ENCODE measurements at regions not wholly inside any gene's neighbourhood (a gene's known extent, or its start where the extent isn't known, plus 50 kb on each side); places are given as distances from the start of the nearest gene placed in this dataset.

DNA sequence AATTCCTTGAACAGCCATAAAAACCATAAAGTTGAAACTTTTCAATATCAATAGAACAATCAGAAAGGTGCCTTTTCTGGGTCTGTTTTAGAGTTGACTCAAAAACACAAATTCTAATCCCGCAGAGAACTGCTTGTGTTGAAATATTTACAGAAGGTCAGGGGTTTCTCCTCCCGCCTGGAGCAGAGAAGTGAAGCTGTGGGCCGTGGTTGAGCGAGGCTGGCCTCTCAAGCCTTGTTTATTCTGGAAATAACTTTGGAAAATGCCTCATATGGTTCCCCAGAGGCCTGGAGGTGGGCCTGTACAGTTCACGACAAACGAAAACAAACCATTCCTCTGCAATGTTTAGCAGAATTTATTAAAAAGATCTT lies 90.8 kb upstream of the ERRFI1 start:
- Mint-ChIP-seq H3K4me1 (peaks cover 0 to 10% (median 0%) of the 10 kb centered on the region in 3 donors), H3K36me3 (no peaks in the 10 kb centered on the region), H3K4me3 (no peak overlapping the region), H3K27ac (no peak overlapping the region), H3K27me3 (peaks cover 20 to 39% (median 36%) of the 10 kb centered on the region in 3 donors), H3K9me3 (peaks cover 0 to 2% (median 0%) of the 10 kb centered on the region in 7 donors)
- DNase-seq (no peak), ATAC-seq (ENCODE audit: low read depth in 2 of 2) (no peak)

DNA sequence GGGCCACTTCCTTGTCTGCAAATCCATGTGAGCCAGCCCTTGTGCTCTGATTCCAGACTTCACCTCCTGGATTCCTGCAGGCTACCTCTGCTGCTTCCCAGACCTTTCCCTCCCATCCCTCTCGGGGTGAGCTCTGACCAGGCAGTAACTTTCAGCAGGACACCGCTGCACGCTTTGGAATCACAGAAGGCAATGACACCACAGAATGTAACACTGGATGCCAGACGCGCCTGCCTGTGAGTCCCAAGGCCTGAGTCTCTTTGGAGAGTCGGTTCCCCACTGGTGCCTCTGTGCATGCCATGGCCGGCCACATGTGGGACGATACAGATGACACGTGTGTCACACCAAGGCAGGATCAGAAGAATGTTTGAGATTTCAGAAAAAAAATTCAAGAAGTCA lies 89.7 kb upstream of the ERRFI1 start:
- no peaks in the 10 kb centered on the region for H3K36me3 Mint-ChIP-seq
- peaks cover 0 to 3% (median 0%) of the 10 kb centered on the region in 3 donors for H3K4me1 Mint-ChIP-seq
- H3K27me3 Mint-ChIP-seq = peaks cover 15 to 28% (median 27%) of the 10 kb centered on the region in 3 donors
- peaks cover 0 to 2% (median 0%) of the 10 kb centered on the region in 7 donors for H3K9me3 Mint-ChIP-seq
- DNase-seq = no peak
- H3K4me3 Mint-ChIP-seq = no peak overlapping the region
- no peak for ATAC-seq (ENCODE audit: low read depth in 2 of 2)
- peak overlapping the region in 1 of 6 donors; percentile 48 for H3K27ac Mint-ChIP-seq

DNA sequence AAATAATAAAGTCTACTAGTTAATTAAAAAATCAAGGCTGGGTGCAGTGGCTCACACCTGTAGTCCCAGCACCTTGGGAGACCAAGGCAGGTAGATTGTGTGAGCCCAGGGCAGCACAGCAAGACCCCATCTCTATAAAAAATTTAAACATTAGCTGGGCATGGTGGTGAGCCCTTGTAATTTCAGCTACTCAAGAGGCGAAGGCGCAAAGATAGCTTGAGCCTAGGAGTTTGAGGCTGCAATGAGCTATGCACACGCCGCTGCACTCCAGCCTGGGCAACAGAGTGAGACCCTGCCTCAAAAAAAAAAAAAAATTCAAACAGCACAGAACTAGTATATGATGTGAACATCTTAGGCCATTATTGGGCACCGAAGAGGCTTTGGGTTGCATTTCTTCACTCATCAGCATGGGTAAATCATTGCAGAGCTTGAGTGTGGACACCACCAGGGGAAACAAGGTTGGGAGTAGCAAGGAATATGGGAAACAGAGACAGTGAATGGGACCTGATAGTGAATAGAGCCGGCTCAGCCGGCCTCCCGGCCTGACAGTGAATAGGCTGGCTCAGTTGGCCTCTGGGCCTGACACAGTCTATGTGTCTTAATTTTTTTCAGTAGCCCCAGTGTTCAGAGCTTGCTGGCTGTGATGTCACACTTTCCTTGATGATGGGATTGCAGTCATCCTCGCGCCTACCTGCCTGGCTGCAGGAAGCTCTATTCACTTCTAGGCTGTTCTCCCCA lies 89.1 kb upstream of the ERRFI1 start:
- no peak for ATAC-seq (ENCODE audit: low read depth in 2 of 2)
- H3K9me3 Mint-ChIP-seq = peaks cover 0 to 2% (median 0%) of the 10 kb centered on the region in 7 donors
- no peak for DNase-seq
- H3K27ac Mint-ChIP-seq = no peak overlapping the region
- no peaks in the 10 kb centered on the region for H3K36me3 Mint-ChIP-seq
- no peaks in the 10 kb centered on the region for H3K4me1 Mint-ChIP-seq
- H3K27me3 Mint-ChIP-seq = peaks cover 15 to 28% (median 23%) of the 10 kb centered on the region in 3 donors
- H3K4me3 Mint-ChIP-seq = no peak overlapping the region

DNA sequence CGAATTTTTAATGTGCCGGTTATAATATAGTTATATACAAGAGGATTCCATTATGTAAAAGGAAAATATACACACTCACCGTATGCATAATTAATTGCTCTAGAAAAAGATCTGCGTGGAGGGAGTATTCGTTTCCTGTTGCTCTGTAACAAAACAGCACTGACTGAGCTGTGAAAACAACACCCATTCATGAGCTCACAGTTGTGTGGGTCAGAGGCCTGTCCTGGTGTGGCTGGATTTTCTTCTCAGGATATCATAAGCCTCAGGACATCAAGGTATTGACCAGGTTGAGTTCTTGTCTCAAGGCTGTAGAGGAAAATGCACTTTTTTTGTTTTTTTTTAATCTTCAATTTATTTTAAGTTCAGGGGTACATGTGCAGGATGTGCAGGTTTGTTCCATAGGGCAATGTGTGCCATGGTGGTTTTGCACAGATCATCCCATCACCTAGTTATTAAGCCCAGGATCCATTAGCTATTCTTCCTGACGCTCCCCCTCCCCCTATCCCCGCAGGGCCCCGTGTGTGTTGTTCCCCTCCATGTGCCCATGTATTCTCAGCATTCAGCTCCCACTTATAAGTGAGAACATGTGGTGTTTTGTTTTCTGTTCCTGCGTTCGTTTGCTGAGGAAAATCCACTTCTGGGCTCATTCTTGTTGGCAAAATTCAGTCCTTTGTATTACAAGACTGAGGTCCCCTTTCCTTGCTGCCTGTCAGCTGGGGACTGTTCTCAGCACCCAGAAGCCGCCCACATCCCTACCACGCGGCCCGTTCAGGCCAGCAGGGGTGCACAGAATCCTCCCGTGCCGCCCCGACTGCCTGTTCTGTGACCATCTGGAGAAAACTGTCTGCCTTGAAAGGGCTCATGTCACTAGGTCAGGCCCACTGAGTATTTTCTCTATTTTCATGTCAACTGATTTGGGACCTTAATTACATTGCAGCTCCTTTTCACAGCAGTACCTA lies 87.4 kb upstream of the ERRFI1 start:
- ATAC-seq (ENCODE audit: low read depth in 2 of 2) (no peak), DNase-seq (no peak)
- Mint-ChIP-seq H3K36me3 (no peaks in the 10 kb centered on the region), H3K4me1 (no peaks in the 10 kb centered on the region), H3K9me3 (peaks cover 0 to 2% (median 0%) of the 10 kb centered on the region in 7 donors), H3K4me3 (no peak overlapping the region), H3K27me3 (peaks cover 16 to 32% (median 19%) of the 10 kb centered on the region in 3 donors), H3K27ac (no peak overlapping the region)

GRCh38 chr1:8112611-8113261 lies 86.6 kb upstream of the ERRFI1 start:
- Mint-ChIP-seq H3K27me3 (peaks cover 11 to 26% (median 22%) of the 10 kb centered on the region in 3 donors), H3K9me3 (no peaks in the 10 kb centered on the region), H3K27ac (no peak overlapping the region), H3K4me1 (no peaks in the 10 kb centered on the region), H3K36me3 (no peaks in the 10 kb centered on the region), H3K4me3 (no peak overlapping the region)
- DNase-seq (no peak), ATAC-seq (ENCODE audit: low read depth in 2 of 2) (no peak)

DNA sequence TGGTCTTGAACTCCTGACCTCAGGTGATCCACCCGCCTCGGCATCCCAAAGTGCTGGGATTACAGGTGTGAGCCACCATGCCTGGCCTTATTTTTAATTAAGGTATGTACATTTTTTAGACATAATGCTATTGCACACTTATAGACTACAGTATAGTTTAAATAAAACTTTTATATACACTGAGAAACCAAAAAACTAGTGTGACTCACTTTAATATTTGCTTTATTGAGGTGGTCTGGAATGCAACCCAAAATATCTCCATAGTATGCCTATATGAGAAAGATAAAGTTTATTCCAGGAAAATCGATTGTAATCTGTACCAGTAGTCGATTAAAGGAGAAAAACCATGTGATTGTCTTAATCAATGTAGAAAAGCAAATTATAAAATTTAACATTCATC lies 85.5 kb upstream of the ERRFI1 start:
- Mint-ChIP-seq H3K4me1 (no peaks in the 10 kb centered on the region), H3K36me3 (no peaks in the 10 kb centered on the region), H3K9me3 (no peaks in the 10 kb centered on the region), H3K27ac (no peak overlapping the region), H3K27me3 (peaks cover 11 to 26% (median 21%) of the 10 kb centered on the region in 3 donors), H3K4me3 (no peak overlapping the region)
- DNase-seq = no peak
- ATAC-seq (ENCODE audit: low read depth in 2 of 2) = no peak

DNA sequence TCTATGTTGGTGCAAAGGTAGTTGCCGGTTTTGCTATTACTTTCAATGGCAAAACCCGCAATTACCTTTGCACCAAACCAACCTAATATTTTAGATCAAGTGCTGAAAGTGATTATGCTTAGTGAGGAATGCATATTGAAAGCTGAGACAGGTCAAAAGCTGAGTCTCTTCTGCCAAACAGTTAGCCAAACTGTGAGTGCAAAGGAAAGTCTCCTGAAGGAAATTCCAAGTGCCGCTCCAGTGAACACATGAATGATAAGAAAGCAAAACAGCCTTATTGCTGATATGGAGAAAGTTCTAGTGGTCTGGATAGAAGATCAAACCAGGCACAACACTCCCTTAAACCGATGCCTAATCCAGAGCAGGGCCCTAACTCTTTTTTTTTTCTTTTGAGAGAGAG lies 83.1 kb upstream of the ERRFI1 start:
- Mint-ChIP-seq H3K4me1 (peaks cover 8 to 9% (median 9%) of the 10 kb centered on the region in 3 donors), H3K27ac (no peak overlapping the region), H3K9me3 (no peaks in the 10 kb centered on the region), H3K27me3 (peaks cover 11 to 26% (median 15%) of the 10 kb centered on the region in 3 donors), H3K4me3 (no peak overlapping the region), H3K36me3 (no peaks in the 10 kb centered on the region)
- DNase-seq = no peak
- ATAC-seq (ENCODE audit: low read depth in 2 of 2) = no peak

- H3K4me3 Mint-ChIP-seq = no peak overlapping the region
- ATAC-seq (ENCODE audit: low read depth in 2 of 2) (no peak), DNase-seq (no peak)
- H3K4me1 Mint-ChIP-seq = peaks cover 9 to 10% (median 10%) of the 10 kb centered on the region in 3 donors
- H3K27ac Mint-ChIP-seq = no peak overlapping the region
- no peaks in the 10 kb centered on the region for H3K36me3 Mint-ChIP-seq
- H3K27me3 Mint-ChIP-seq = peaks cover 0 to 16% (median 15%) of the 10 kb centered on the region in 3 donors
- H3K9me3 Mint-ChIP-seq = no peaks in the 10 kb centered on the region
Observed at GRCh38 chr1:8107897-8108296, 81.8 kb upstream of the ERRFI1 start.

- peak overlapping the region in 1 of 8 donors; percentile 53 for H3K4me3 Mint-ChIP-seq
- peak; percentile 4 for DNase-seq
- peak; percentile 93 to 95 for ATAC-seq (ENCODE audit: low read depth in 2 of 2)
Observed at GRCh38 chr1:8104278-8105236, 78.4 kb upstream of the ERRFI1 start.

GRCh38 chr1:8097908-8098307 lies 71.8 kb upstream of the ERRFI1 start:
- Mint-ChIP-seq H3K4me1 (no peaks in the 10 kb centered on the region), H3K27ac (peak overlapping the region in 1 of 6 donors; percentile 37), H3K27me3 (peaks cover 16 to 21% (median 21%) of the 10 kb centered on the region in 3 donors), H3K4me3 (no peak overlapping the region), H3K9me3 (no peaks in the 10 kb centered on the region), H3K36me3 (no peaks in the 10 kb centered on the region)
- DNase-seq (no peak), ATAC-seq (ENCODE audit: low read depth in 2 of 2) (no peak)

More at GRCh38 chr1:8104278-8105236, 78.4 kb upstream of the ERRFI1 start:
- H3K36me3 Mint-ChIP-seq = no peaks in the 10 kb centered on the region
- H3K27me3 Mint-ChIP-seq = peaks cover 0 to 11% (median 6%) of the 10 kb centered on the region in 3 donors
- peak overlapping the region in 4 of 6 donors; percentile 16 to 64 (median 34) for H3K27ac Mint-ChIP-seq
- H3K4me1 Mint-ChIP-seq = peaks cover 9 to 10% (median 10%) of the 10 kb centered on the region in 3 donors
- H3K9me3 Mint-ChIP-seq = no peaks in the 10 kb centered on the region

DNA sequence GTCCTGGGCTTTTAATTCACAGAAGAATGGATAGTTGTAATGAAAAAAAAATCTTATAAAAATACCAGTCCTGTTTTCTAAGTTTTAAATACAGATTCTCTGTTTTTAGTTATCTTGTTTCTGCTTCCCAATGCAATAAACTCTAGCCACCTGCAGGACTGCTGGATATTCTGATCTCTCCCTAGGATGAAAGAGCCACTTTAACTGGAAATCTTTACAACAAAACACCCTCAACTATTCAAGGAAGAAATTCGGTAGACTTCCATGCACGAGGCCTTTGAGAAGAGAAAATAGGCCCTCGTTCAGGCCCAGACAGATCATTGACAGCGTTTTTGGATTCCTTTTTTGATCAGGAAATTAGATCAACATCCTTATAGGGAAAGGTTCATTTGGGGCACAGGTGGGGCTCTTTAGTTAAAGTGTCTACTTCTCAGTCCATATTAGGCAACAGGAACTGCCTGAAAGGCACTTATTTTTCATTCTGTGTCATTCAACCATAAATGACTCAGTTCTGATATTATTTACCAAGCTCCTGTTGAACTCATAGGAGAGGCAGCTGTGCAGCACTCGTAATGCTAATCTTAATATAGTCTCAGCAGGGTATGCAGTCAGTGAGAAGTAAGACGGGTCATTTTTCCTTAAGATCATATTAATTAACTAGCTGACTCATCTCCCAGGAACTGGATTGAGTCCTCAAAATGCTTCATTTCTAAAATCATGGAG lies 71.1 kb upstream of the ERRFI1 start:
- no peaks in the 10 kb centered on the region for H3K9me3 Mint-ChIP-seq
- H3K27ac Mint-ChIP-seq = peak overlapping the region in 1 of 6 donors; percentile 36
- peaks cover 21 to 27% (median 23%) of the 10 kb centered on the region in 3 donors for H3K27me3 Mint-ChIP-seq
- no peak for ATAC-seq (ENCODE audit: low read depth in 2 of 2)
- DNase-seq = no peak
- no peaks in the 10 kb centered on the region for H3K4me1 Mint-ChIP-seq
- no peak overlapping the region for H3K4me3 Mint-ChIP-seq
- H3K36me3 Mint-ChIP-seq = no peaks in the 10 kb centered on the region
